ENCODE measurements at regions not wholly inside any gene's neighbourhood (a gene's known extent, or its start where the extent isn't known, plus 50 kb on each side); places are given as distances from the start of the nearest gene placed in this dataset.

GRCh38 chr2:155372969-155373368 is 674.5 kb downstream of the KCNJ3 start:
- TF ChIP-seq RFX5 (IDR thresholded peaks at IDR 0.05; ENCODE audit: borderline replicate concordance, low read depth, low read length) (no peak), TCF12 (IDR thresholded peaks at IDR 0.05; ENCODE audit: low read depth, low read length) (no peak)

All from H1 (cell line).